Psoas muscle (tissue), 7 donors: ENCODE measurements at regions not wholly inside any gene's neighbourhood (a gene's known extent, or its start where the extent isn't known, plus 50 kb on each side); places are given as distances from the start of the nearest gene placed in this dataset.
A peak's percentile ranks its signal among the peaks of the same experiment; 100 is the strongest.

ENCODE experiments used
- ATAC-seq, 4 donors: fragments of 200-7000 bp; cut with Tn5 transposase; one replicate each; pipeline ENCODE4 v1.9.1; 2020; ENCODE audit warnings: moderate library complexity in 3 of 4, mild to moderate bottlenecking in 2 of 4
- DNase-seq, 2 donors: peaks; one replicate each; pipeline ENCODE4 v3.0.0-alpha.2; 2020
- H3K27ac ChIP-seq: fragments of 200-600 bp; one replicate; pipeline ENCODE4 v1.8.0; 2022
- H3K27me3 ChIP-seq, 3 donors: fragments of 200-600 bp in 1 of 3; one replicate each; pipeline versions ENCODE4 v1.6.1 to v1.8.0; 2013 to 2022; ENCODE audit warnings: low read length in 2 of 3, mild to moderate bottlenecking in 2 of 3, moderate library complexity in 1 of 3; ENCODE audit not compliant: insufficient read depth in 3 of 3
- H3K36me3 ChIP-seq, 2 donors: fragments of 200-600 bp in 1 of 2; one replicate each; pipeline versions ENCODE4 v1.6.1 to v1.8.0; 2013 to 2022; ENCODE audit warnings: low read depth in 1 of 2, mild to moderate bottlenecking in 1 of 2, moderate library complexity in 1 of 2; ENCODE audit not compliant: insufficient read depth in 1 of 2
- H3K4me1 ChIP-seq: fragments of 200-600 bp; one replicate; pipeline ENCODE4 v1.8.0; 2022
- H3K4me3 ChIP-seq: fragments of 200-600 bp; one replicate; pipeline ENCODE4 v1.8.0; 2022; ENCODE audit warnings: mild to moderate bottlenecking
- H3K9me3 ChIP-seq: fragments of 200-600 bp; one replicate; pipeline ENCODE4 v1.8.0; 2022
- WGBS, 3 donors: extraction: QIAGEN DNeasy Blood & Tissue Kit; methylation state at CpG; one replicate each; pipeline versions ENCODE4 v1.1.6 to v1.1.7; 2013; 5-methylcytosine and 5-hydroxymethylcytosine counted together
- intact Hi-C, 2 donors: fragments of 100-400 bp; cut with DNase I; formaldehyde crosslinking; loops; one replicate each; pipeline versions ENCODE4 v1.11.0 to v1.14.2; 2022
- TF ChIP-seq, protein P1 (sequence below): fragments of 200-600 bp; IDR thresholded peaks from one replicate; pipeline ENCODE4 v1.8.0; 2022; ENCODE audit warnings: antibody characterized with exemption
- donor health status: healthy with polysubstance abuse.
- donor health status: DM: no; HTN: no; CAD: no; lungs with moderate emphysema.
- donor health status: Bipolar disorder and iron deficiency.
- donor health status: healthy.
- donor health status: DM: yes; HTN: yes; CAD: no.
- donor health status: DM: no; HTN: no; CAD: no.
- donor health status: DM: yes; HTN: yes; CAD: no.

GRCh38 chr5:40414922-40415321 lies 264.8 kb upstream of the PTGER4 start:
- TF ChIP-seq, protein P1, sequence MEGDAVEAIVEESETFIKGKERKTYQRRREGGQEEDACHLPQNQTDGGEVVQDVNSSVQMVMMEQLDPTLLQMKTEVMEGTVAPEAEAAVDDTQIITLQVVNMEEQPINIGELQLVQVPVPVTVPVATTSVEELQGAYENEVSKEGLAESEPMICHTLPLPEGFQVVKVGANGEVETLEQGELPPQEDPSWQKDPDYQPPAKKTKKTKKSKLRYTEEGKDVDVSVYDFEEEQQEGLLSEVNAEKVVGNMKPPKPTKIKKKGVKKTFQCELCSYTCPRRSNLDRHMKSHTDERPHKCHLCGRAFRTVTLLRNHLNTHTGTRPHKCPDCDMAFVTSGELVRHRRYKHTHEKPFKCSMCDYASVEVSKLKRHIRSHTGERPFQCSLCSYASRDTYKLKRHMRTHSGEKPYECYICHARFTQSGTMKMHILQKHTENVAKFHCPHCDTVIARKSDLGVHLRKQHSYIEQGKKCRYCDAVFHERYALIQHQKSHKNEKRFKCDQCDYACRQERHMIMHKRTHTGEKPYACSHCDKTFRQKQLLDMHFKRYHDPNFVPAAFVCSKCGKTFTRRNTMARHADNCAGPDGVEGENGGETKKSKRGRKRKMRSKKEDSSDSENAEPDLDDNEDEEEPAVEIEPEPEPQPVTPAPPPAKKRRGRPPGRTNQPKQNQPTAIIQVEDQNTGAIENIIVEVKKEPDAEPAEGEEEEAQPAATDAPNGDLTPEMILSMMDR: no peak
- no peaks in the 10 kb centered on the region for H3K4me1 ChIP-seq
- no peak overlapping the region for H3K4me3 ChIP-seq
- no peaks in the 10 kb centered on the region for H3K9me3 ChIP-seq
- DNase-seq (no peak), ATAC-seq (no peak)
- H3K27me3 ChIP-seq: no peaks in the 10 kb centered on the region
- WGBS, 3 donors: 89 to 96% (median 89%) methylated on average over 4 of the region's 4 CpGs
- H3K36me3 ChIP-seq: no peaks in the 10 kb centered on the region
- H3K27ac ChIP-seq: no peak overlapping the region
- intact Hi-C loops: no loop called here

DNA sequence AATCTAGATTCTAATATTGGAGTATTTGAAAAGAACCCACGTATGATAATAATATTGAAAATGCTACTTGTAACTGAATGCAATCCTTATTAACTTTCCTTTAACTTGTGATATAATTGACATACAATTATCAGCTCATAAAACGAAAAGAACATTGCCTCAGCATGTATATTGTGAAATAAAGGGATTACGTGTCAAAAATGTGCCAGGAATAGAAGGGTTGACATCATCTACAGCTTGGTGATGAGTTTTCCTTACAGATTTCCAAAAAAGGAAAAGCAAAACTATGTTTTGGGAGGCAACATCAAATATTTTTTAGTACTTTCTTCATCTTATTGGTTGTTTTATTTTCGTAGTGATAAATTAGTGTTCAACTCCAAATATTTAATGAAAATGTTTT lies 266.0 kb upstream of the PTGER4 start:
- H3K27me3 ChIP-seq: no peaks in the 10 kb centered on the region
- H3K4me3 ChIP-seq: no peak overlapping the region
- DNase-seq: no peak
- H3K9me3 ChIP-seq: no peaks in the 10 kb centered on the region
- no peaks in the 10 kb centered on the region for H3K4me1 ChIP-seq
- TF ChIP-seq, protein P1: no peak
- intact Hi-C loops: no loop called here
- ATAC-seq: no peak
- H3K36me3 ChIP-seq: no peaks in the 10 kb centered on the region
- H3K27ac ChIP-seq: no peak overlapping the region
- WGBS, 3 donors: 74 to 78% (median 74%) methylated on average over 4 of the region's 4 CpGs

- H3K36me3 ChIP-seq: no peaks in the 10 kb centered on the region
- H3K27me3 ChIP-seq: no peaks in the 10 kb centered on the region
- 48 to 74% (median 67%) methylated on average over 1 of the region's 1 CpG for WGBS, 3 donors
- intact Hi-C loops: no loop called here
- no peaks in the 10 kb centered on the region for H3K4me1 ChIP-seq
- ATAC-seq (no peak), DNase-seq (no peak)
- no peak overlapping the region for H3K4me3 ChIP-seq
- no peaks in the 10 kb centered on the region for H3K9me3 ChIP-seq
- H3K27ac ChIP-seq: no peak overlapping the region
- TF ChIP-seq, protein P1: no peak
These were observed 266.9 kb upstream of the PTGER4 start for GRCh38 chr5:40412771-40413170.

DNA sequence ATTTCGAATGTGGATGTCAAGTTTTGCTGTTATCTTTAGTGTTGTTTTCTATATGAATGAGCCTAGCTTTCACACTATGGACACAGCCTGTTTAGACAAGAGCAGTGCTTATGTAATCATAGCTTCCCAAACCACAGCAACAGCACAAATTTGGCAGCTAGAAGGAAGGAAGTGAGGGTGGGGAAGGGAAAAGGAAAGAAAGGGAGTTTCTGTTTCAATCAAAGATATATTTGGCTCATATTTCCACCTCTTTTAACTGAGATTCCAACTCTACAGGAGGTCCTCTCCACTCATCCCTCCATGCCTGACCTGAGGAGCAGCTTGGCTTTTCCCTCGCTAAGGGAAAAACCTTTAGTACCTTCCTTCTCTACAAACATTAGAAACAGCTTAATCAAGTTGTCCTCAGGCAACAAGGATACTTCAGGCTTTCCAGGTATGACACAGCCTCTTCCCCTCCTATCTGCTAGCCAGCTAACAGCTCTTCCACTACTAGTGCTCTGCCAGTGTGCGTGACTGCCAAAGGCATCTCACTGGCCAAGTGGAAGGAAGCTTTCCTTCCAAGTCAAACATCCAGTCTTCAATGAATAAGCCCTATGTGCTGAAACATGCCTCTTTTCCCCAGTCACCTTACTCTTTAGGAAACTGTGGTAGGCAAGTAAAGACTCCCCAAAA lies 268.6 kb upstream of the PTGER4 start:
- no peak overlapping the region for H3K27ac ChIP-seq
- TF ChIP-seq, protein P1: no peak
- intact Hi-C loops: no loop called here
- peak in 1 of 2 donors; percentile 15 for DNase-seq
- no peaks in the 10 kb centered on the region for H3K27me3 ChIP-seq
- no peaks in the 10 kb centered on the region for H3K36me3 ChIP-seq
- 61 to 72% (median 67%) methylated on average over 3 of the region's 3 CpGs for WGBS, 3 donors
- ATAC-seq: peak in 1 of 4 donors; percentile 43
- no peak overlapping the region for H3K4me3 ChIP-seq
- no peaks in the 10 kb centered on the region for H3K9me3 ChIP-seq
- H3K4me1 ChIP-seq: no peaks in the 10 kb centered on the region
